ENCODE measurements at regions not wholly inside any gene's neighbourhood (a gene's known extent, or its start where the extent isn't known, plus 50 kb on each side); places are given as distances from the start of the nearest gene placed in this dataset.

GRCh38 chr13:32951580-32951979 is 64.6 kb upstream of the KL start:
- Histone ChIP-seq H3K27me3 (ENCODE audit: control insufficient read depth, insufficient read depth, low read length) (no peaks in the 10 kb centered on the region), H3K36me3 (ENCODE audit: control insufficient read depth, insufficient read depth, low read length) (no peaks in the 10 kb centered on the region), H3K4me3 (ENCODE audit: low read depth, low read length) (no peak overlapping the region)
- TF ChIP-seq, protein P1, sequence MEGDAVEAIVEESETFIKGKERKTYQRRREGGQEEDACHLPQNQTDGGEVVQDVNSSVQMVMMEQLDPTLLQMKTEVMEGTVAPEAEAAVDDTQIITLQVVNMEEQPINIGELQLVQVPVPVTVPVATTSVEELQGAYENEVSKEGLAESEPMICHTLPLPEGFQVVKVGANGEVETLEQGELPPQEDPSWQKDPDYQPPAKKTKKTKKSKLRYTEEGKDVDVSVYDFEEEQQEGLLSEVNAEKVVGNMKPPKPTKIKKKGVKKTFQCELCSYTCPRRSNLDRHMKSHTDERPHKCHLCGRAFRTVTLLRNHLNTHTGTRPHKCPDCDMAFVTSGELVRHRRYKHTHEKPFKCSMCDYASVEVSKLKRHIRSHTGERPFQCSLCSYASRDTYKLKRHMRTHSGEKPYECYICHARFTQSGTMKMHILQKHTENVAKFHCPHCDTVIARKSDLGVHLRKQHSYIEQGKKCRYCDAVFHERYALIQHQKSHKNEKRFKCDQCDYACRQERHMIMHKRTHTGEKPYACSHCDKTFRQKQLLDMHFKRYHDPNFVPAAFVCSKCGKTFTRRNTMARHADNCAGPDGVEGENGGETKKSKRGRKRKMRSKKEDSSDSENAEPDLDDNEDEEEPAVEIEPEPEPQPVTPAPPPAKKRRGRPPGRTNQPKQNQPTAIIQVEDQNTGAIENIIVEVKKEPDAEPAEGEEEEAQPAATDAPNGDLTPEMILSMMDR (IDR thresholded peaks at IDR 0.05; ENCODE audit: insufficient read depth, low read length, poor library complexity, severe bottlenecking) = no peak
- no peak for DNase-seq (ENCODE audit: low read depth)

- TF ChIP-seq, protein P1 (IDR thresholded peaks at IDR 0.05; ENCODE audit: insufficient read depth, low read length, poor library complexity, severe bottlenecking) = no peak
- H3K36me3 ChIP-seq (ENCODE audit: control insufficient read depth, insufficient read depth, low read length) = no peaks in the 10 kb centered on the region
- no peak overlapping the region for H3K4me3 ChIP-seq (ENCODE audit: low read depth, low read length)
- peak; percentile 54 for DNase-seq (ENCODE audit: low read depth)
- no peaks in the 10 kb centered on the region for H3K27me3 ChIP-seq (ENCODE audit: control insufficient read depth, insufficient read depth, low read length)
Observed at GRCh38 chr13:32955881-32956594, 60.2 kb upstream of the KL start.

GRCh38 chr13:32956595-32956933 is 59.7 kb upstream of the KL start:
- Histone ChIP-seq H3K36me3 (ENCODE audit: control insufficient read depth, insufficient read depth, low read length) (no peaks in the 10 kb centered on the region), H3K4me3 (ENCODE audit: low read depth, low read length) (no peak overlapping the region), H3K27me3 (ENCODE audit: control insufficient read depth, insufficient read depth, low read length) (no peaks in the 10 kb centered on the region)
- TF ChIP-seq, protein P1 (IDR thresholded peaks at IDR 0.05; ENCODE audit: insufficient read depth, low read length, poor library complexity, severe bottlenecking) = no peak
- DNase-seq (ENCODE audit: low read depth) = no peak

GRCh38 chr13:32960626-32961025 is 55.6 kb upstream of the KL start:
- TF ChIP-seq, protein P1 (IDR thresholded peaks at IDR 0.05; ENCODE audit: insufficient read depth, low read length, poor library complexity, severe bottlenecking) = no peak
- H3K36me3 ChIP-seq (ENCODE audit: control insufficient read depth, insufficient read depth, low read length) = no peaks in the 10 kb centered on the region
- no peak overlapping the region for H3K4me3 ChIP-seq (ENCODE audit: low read depth, low read length)
- no peaks in the 10 kb centered on the region for H3K27me3 ChIP-seq (ENCODE audit: control insufficient read depth, insufficient read depth, low read length)
- no peak for DNase-seq (ENCODE audit: low read depth)

- Histone ChIP-seq H3K4me3 (ENCODE audit: low read depth, low read length) (no peak overlapping the region), H3K27me3 (ENCODE audit: control insufficient read depth, insufficient read depth, low read length) (no peaks in the 10 kb centered on the region), H3K36me3 (ENCODE audit: control insufficient read depth, insufficient read depth, low read length) (no peaks in the 10 kb centered on the region)
- TF ChIP-seq, protein P1 (IDR thresholded peaks at IDR 0.05; ENCODE audit: insufficient read depth, low read length, poor library complexity, severe bottlenecking) = no peak
- no peak for DNase-seq (ENCODE audit: low read depth)
Observed at GRCh38 chr13:32961724-32962123, 54.5 kb upstream of the KL start.

- no peak overlapping the region for H3K4me3 ChIP-seq (ENCODE audit: low read depth, low read length)
- no peak for DNase-seq (ENCODE audit: low read depth)
- TF ChIP-seq, protein P1 (IDR thresholded peaks at IDR 0.05; ENCODE audit: insufficient read depth, low read length, poor library complexity, severe bottlenecking) = no peak
- no peaks in the 10 kb centered on the region for H3K36me3 ChIP-seq (ENCODE audit: control insufficient read depth, insufficient read depth, low read length)
- no peaks in the 10 kb centered on the region for H3K27me3 ChIP-seq (ENCODE audit: control insufficient read depth, insufficient read depth, low read length)
Observed at GRCh38 chr13:32962342-32962741, 53.9 kb upstream of the KL start.

All from kidney epithelial cell (primary cell).